ENCODE measurements at regions not wholly inside any gene's neighbourhood (a gene's known extent, or its start where the extent isn't known, plus 50 kb on each side); places are given as distances from the start of the nearest gene placed in this dataset.

DNA sequence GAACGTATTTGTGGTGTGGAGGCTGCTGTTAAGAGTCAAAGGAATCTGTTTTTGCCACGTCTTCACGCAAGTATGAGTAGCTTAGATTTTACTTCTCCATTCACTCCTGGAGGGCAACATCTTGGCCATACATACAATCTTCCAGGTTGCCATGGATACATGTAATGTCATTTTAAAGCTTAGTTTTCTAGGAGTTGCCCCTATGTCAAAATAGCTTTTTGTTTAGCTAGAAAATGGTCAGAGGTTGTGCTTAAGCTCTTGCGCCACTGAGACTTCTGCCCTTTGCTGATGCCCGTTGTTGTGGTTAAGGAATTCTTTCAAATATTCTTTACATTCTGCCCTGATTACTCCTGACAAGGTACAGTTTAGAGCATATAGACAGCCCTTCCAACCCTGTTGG, 245.4 kb upstream of the TFPI start:
- DNase-seq = no peak

DNA sequence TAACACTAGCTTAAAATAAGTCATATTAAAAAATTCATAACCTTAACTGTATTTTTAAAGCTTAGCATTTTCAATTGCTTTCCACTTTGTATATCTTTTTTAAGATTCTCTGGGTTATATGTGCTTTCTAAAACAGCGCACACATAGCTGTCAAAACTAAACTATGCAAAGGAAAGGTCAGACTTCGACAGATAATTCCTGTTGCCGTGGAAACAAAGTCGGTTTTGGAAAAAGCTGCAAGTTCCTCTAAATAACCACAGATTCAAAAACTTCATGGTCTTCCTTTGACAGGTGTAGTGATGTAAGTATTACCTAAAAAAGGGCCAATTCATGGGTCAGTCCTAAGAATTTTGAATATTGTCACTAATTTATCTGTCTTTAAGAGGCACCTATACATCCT, 249.6 kb upstream of the TFPI start:
- DNase-seq = no peak

DNA sequence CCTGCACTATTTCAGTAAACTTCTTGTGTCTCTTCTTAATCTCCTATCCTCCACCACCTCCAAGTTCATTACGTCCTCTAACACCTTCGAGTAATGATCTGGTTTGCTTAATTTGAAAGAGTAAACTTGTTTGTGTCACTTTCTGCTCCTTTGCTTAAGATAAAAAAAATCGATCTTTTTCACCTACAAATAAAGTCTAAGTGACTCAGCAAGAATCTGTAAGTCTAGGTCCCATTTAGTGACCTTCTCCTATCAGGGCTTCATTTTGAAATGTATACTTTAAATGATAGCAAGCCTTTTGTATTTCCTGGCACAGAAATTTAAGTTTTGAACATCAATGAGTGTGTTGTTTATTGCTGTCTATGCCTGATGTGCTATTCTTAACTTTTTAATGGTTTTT, 260.9 kb upstream of the TFPI start:
- DNase-seq = no peak

DNA sequence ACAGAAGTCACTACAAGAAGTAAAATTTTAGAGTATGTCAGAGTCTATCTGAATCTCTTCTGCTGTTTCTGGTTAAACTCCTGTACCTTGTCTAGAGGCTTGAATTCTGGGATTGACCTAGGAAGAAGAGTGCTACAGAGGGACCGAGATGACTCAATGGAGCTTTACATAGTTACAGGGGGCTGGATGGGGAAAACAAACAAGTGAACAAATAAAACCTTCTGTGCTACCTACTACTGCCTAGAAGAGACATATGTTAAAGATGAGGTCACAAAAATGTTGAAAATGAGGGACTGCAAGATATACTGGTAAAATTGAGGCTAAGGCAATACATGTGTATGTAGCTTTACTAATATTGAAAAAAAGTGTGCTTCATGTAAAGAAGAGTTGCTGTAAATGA, 265.4 kb upstream of the TFPI start:
- no peak for DNase-seq

DNA sequence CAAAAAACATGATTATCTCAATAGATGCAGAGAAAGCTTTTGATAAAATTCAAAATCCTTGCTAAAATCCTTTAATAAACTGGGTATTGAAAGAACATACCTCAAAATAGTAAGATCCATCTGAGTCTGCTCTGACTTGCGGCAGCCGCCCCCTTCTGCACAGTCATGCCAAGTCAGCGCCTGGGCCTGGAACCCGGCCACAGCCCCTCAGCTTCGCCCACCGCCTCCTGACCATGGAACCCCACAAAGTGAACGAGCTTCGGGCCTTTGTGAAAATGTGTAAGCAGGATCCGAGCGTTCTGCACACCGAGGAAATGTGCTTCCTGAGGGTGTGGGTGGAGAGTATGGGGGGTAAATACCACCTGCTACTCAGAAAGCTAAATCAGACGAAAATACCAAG, 270.9 kb upstream of the TFPI start:
- DNase-seq = no peak

DNA sequence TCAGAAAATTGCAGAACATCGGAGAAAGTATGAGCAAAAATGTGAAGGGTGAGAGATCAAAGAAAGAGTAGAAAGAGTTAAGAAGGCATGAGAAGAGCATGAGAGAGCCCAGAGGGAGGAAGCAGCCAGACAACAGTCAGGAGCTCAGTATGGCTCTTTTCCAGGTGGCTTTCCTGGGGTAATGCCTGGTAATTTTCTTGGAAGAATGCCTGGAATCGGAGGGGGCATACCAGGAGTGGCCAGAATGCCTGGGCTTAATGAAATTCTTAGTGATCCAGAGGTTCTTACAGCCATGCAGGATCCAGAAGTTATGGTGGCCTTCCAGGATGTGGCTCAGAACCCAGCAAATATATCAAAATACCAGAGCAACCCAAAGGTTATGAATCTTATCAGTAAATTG, 271.8 kb upstream of the TFPI start:
- peak; percentile 11 for DNase-seq

DNA sequence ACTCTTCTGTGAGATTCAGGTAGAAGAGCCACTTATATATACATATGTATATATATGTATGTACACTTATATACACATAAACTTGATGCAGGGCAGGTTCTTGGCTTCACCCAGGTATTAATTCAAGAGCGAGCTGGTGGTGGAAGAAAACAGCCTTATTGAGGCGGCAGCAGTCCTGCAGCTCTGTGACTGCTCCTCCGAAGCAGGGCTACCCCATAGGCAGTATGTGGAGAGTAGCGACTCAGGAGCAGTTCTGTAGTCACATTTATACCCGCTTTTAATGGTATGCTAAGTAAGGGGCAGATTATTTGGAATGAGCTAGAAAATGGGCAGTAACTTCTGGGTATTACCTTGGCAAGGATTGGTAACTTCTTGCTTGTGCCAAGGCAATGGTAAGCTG, 280.6 kb upstream of the TFPI start:
- DNase-seq = no peak

DNA sequence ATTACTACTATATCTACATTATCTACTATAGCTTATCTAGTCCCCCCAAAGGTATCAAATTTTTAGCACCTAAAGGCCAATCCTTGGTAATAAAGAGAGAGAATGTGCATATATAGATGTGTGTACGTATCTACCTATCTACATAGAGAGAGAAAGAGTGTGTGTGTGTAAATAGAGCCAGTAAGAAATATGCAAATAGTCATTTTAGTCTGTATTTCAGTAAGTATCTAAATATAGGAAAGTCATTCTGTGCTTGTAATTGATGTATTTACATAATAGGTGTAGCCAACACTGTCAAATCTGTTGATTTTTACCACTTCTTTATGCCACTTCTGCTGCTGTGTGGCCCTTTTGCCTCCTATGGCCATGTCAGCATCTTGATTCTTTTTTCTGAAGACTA, 284.5 kb upstream of the TFPI start:
- no peak for DNase-seq

DNA sequence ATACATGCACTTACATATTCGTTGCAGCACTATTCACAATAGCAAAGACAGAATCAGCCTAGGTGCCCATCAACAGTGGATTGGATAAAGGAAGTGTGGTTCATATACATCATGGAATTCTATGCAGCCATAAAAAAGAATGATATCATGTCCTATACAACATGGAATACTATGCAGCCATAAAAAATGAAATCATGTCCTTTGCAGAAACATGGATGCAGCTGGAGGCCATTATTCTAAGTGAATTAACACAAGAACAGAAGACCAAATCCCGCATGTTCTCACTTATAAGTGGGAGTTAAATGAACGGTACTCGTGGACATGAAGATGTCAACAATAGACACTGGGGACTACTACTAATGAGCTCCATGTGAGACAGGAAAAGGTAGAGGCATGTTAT, 288.1 kb upstream of the TFPI start:
- no peak for DNase-seq

DNA sequence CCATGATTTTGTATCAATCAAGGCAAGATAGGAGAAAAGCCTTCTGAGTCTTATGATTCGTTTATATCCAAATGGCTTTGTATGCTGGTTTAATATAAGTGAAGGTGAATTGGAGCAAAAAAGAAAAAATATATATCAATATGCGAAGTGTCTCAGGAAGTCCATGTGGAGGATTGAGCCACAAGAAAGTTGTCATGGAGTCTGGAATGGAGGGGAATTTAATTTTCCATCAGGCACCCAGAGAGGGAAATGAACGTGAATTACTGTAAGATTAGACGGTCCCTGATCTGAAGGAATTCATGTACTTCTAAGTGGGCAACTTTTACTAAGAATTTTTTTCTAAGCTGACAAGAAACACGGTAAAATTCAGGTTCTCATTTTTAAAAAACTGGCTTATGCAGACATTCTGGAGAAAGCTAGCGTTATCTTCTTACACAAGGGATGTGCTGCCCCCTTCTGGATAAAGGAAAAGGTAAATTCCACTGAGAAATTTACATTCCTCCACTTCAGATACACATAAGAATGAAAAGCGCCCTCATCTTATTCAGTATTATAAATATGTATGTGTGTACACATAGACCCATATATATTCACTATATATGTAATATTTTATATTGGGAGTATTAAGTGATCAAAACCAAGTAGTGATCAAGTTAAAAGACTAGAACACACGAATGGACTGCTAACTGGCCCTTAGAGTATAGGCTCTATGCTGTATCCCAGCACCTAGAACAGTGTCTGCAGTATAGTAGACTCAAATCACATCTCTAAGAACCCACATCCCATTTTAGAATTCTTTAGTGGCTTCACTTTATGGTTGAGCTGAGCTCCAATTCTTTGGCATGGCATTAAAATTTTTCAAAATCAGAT, 289.0 kb upstream of the TFPI start:
- peak; percentile 83 for DNase-seq

DNA sequence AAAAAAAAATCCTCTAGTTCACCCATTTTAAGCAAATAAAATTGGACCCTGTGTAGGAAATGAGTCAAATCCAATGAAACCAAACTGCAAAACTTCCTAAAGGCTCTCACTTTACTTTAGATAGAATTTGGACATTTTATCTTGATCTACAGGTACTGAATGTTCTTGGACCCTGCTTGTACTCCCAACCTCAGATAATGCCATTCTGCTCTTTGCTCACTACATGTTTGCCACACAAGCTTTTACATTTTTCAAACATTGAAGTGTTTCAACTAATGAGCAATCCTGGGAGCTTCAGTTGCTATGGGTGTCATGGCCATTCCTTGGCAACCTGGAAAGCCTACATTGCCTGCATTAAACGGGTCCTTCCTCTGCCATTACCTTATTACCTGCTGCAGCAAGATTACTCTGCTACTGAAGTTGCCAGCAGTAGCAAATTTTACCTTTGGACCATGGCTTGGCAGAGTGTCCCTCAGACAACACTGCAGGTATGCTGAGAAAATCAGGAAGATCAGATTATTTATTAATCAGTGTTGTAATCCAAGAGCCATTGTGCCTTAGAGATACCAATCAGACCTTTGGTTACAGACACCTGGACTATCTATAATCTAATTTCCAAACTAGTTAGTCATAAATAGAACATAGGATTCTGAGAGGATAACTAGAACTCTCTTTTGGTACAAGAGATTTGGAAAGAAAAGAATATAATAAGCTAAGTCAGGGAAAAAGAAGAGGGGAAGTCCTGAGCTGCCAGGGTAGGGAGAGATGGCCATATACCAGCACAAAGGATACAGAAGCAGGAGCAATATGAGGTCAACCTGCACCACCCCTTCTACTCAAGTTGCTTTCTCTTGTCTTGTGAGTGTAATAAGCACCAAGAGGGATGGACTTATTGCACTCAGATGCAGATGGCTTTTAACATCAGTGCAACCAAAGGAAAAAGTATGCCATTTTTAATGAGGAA, 293.3 kb upstream of the TFPI start:
- DNase-seq = no peak

DNA sequence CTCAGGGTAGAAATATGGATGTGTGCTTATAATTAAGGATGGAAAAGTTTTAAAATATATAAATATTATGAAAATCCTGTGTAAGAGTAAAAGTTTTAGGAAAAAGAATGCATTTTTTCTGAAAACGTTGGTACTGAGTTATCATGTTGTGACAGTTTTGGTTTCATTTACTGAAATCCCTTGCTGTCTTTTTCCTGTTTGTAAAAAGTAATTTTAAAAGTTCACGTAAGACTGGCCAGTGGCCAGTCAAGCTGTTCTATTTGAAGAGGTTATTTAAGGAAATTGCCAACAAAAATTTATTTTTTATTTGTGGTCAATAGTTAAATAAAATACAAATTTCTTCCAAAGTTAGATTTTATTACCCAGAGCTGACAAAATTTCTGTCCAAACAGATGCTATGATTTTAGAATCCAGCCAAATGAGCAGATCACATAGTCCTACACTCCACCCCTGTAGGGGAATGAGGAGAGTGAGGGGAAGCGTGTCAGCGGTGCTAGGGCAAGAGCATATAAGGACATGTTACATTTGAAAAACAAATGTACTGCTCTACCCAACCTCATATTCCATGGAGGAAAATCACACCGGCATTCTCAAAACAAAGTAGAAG, 297.8 kb upstream of the TFPI start:
- no peak for DNase-seq

DNA sequence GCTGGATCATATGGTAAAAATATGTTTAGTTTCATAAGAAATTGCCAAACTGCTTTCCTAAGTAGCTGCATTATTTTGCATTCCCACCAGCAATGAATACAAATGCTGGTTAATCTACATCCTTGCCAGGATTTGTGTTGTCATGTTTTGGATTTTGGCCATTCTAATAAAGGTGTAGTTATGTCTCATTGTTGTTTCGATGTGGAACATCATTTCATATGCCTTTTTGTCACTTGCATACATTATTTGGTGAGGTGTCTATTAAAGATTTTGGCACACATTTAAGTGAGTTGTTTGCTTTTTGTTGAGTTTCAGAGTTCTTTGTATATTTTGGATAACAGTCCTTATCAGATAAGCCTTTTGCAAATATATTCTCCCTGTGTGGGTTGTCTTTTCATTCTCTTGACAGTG, 299.2 kb upstream of the TFPI start:
- no peak for DNase-seq

DNA sequence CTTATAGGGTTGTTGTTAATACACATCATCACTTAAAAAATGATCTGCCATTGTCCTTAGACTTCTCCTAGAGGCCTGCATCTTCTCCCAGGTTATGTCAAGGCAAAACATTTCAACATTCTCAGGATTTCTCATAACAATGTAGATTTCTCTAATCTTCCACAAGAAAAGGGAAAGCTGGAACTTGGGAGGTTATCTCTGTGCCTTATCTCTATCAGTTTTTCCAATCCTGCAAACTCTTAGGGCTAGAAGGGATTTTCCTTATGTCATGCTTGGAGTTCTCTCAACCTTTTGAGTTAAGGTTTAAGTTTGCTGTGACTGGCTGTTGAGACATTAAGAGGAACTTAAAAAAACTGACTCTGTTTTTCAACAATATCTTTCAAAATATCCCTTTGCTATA, 300.6 kb upstream of the TFPI start:
- DNase-seq = no peak

DNA sequence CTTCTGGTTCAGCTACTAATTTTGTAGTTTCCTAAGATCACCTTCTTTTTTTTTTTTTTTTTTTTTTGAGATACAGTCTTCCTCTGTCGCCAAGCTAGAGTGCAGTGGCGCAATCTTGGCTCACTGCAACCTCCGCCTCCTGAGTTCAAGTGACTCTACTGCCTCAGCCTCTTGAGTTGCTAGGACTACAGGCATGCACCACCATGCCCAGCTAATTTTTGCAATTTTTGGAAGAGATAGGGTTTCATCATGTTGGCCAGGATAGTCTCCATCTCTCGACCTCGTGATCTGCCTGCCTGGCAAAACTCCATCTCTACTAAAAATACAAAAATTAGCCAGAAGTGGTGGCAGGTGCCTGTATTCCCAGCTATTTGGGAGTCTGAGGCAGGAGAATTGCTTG, 301.5 kb upstream of the TFPI start:
- no peak for DNase-seq

DNA sequence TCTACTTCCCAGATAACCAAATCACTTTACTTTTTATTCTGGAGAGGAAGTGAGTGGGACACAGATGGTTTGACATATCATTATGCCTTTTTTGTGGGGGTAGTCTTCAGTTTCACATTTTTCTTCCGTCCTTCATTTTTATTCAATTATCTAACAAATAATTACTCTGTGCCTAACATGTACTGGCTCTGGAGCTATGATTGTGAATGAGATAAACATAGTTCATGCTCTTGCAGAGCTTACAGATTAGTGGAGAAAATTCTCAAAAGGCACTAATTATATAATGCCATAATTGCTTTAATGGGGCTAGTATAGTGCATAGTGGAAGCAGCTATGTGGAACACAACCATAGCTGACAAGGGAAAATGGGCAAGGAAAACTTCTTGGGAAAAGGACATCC, 303.6 kb upstream of the TFPI start:
- no peak for DNase-seq

DNA sequence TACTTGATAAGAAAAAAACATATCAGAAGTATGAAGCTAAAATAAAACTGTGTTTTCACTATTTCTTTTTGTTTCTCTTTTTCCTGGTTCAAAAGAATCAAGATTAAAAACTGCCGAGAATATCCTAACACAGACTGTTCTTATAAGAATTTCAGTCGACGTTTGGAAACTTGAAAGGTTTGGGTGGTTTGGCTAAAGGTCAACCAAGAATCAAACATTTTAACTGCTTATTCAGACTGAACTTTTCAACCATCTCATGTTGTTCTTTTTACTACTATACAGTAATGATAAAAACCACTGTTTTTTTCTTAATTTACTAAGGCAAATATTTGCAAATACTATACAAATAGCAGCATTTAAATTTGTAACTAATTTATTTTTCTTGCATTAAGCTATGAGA, 308.5 kb upstream of the TFPI start:
- DNase-seq = no peak

DNA sequence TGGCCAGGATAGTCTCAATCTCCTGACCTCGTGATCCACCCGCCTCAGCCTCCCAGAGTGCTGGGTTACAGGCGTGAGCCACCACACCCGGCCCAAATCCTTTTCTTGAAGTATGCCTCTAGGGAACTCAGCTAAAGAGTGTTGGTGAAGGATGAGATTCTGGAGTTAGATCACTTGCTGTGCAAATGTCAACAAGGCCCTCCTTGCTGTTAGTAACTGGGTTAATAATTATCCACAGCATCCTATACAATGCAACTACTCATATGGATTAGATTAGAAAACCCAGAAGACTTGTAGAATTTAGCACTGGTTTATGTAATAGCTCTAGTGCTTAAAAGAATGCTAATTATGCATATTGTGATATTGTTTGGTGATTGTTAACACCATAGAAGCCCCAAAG, 310.8 kb upstream of the TFPI start:
- no peak for DNase-seq

DNA sequence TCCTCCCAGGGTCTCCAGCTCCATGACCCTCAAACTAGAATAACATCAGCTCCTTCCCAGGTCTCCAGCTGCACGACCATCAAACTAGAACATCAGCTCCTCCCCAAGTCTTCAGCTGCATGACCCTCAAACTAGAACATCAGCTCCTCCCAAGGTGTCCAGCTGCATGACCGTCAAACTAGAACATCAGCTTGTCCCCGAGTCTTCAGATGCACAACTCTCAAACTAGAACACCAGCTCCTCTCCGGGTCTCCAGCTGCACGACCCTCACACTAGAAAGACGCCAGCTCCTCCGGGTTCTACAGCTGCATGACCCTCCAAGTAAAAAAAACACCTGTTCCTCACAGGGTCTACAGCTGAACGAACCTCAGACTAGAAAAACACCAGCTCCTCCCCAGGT, 312.9 kb upstream of the TFPI start:
- no peak for DNase-seq

DNA sequence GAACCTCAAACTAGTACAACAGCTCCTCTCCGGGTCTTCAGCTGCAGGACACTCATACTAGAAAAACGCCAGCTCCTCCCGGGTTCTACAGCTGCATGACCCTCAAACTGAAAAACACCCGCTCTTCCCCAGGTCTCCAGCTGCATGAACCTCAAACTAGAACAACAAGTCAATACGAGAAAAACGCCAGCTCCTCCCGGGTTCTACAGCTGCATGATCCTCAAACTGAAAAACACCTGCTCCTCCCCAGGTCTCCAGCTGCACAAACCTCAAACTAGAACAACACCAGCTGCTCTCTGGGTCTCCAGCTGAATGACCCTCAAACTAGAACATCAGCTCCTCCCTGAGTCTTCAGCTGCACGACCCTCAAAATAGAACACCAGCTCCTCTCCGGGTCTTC, 315.0 kb upstream of the TFPI start:
- no peak for DNase-seq

DNA sequence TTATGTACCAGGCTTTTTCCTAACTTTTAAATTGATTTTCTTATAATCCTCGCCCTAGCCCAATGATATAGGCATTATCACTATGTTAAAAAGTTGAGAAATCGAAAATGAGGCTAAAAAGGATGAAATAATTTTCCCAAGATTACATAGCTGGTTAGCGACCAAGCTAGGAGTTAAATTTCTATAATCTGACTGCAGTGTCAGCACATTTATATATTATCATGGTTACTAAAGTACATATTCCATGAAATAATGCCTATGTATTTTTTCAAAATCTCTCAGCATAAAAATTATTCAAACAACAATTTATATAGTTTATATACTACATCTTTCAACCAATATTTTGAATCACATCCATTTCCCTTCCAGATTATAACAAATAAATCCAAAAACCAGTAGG, 317.3 kb upstream of the TFPI start:
- no peak for DNase-seq

DNA sequence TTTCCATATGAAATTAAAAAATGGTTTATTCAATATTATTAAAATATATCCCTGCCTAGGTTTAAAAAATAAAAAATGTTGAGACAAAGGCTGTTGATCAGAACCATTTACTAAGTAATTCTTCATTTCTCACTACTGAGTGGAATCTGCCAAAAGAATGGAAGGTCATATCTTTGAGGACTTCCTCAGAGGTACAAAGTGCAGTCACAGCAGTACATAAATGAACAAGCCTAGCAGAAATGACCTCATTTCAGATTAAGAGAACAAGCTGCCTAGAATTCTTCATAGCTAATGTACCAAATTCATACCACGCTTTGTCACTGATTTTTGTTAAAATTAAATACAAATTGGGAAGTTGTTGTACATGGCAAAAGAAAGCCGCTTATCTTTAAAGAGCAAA, 318.9 kb upstream of the TFPI start:
- no peak for DNase-seq

DNA sequence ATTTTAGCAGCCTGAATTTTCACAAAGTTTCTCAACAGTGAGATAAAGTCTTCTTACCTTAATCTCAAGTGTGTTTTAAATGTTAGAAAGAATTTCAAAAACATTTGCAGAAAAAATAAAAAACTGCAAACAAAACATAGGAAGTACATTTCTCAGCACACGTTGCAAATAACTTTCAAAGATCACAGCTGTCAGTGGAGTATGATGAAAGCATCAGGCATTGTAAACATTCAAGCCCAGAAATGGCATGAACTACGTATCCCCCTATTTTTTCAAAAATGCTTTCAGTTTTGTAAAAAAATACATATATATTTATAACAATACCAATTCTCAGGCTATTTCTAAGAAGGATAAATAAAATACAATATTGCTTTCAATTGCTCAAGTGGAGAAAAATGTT, 320.6 kb upstream of the TFPI start:
- DNase-seq = no peak

Data from dermis blood vessel endothelial cell (primary cell).